Hippocampal formation (tissue), 2 donors: ENCODE measurements at regions not wholly inside any gene's neighbourhood (a gene's known extent, or its start where the extent isn't known, plus 50 kb on each side); places are given as distances from the start of the nearest gene placed in this dataset.

Experiments
- DNase-seq, 2 donors: peaks; one replicate each; lab custom pipeline; 2025; lab: John Stamatoyannopoulos, UW

DNA sequence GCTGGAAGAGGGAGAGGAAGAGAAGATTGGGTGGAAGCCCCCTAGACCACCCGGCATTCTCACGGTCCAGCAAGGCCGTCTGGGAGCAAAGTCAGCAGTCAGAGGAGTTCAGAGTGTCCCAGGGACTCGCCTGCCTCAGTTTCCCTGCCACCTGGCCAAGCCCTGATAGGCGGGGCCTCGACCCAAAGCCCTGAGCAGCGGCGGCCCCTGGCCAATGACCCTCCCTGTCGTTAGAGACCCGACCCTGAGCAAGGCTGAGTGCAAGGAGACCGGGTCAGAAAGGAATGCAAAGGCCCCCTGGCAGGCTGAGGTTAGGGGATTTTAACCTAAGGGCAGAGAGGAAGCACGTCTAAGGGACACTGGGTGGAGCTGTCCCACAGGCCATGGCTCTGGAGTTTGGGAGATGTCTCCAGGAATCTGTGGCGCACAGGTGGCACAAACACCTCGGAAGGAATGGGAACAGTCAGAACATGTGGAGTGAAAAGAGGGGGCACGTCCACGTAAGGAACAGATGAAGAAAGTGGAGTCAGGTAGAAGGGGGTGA lies 196.8 kb upstream of the PDE1C start:
- DNase-seq = no peak

DNA sequence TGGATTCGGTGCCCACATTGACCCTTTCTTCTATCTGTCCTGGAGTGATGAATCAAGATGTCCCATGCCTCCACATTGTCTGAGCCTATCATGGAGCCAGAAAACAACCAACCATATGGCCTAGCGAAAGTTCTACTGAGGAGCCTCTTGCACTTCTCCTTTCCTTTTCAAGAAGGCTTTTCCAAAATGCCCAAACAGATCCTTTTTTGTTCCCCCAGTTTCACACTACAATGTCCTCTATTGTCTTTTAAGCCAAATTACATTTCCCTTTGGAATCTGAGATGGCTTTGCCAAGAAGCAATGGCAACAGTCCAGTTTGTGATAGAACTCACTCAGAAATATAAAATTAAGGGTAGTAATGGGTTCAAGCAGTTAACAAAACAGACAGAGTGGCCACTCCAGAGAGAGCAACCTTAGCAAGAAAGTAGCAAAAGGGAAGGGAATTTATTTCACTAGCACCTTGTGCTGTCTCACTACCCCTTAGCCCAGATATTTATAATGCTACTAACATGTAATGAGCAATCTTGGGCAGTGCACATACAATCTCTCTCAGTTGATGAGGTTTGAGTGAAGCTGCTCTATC lies 194.6 kb upstream of the PDE1C start:
- no peak for DNase-seq

DNA sequence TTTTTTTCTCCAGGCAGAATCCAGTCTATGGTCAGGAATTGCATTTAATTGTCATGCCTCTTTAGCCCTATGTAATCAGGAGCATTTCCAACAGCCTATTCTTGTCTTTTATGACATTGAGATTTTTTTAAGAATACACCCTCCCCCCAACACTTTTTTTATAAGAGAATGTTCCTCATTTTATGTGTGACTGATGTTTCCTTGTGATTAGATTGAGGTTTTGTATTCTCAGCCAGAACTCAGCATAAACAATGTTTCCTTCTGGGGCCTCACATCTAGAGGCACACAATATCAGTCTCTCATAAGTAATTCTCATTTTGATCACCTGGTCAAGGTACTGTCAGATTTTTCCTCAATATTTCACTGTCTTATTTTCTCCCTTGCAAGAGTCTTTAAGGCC lies 193.4 kb upstream of the PDE1C start:
- DNase-seq = no peak

DNA sequence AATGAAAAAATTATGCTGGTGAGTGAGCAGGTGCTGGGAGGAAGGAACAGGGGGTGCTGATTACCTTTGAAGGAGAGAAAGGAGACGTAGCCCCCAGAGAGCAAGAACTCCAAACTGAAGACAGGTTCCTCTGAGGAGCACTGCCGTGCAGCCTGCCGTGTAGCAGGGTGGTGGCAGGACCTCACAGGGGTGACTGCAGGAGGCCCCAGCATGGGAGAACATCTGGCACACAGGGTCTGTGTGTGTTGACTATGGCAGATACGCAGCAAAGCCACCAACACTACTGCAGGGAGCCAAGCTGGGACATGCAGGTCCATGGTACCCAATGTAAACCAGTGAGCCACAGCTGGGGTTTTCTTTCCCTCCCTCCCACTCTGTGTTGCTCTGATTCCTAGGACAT lies 192.1 kb upstream of the PDE1C start:
- no peak for DNase-seq

DNA sequence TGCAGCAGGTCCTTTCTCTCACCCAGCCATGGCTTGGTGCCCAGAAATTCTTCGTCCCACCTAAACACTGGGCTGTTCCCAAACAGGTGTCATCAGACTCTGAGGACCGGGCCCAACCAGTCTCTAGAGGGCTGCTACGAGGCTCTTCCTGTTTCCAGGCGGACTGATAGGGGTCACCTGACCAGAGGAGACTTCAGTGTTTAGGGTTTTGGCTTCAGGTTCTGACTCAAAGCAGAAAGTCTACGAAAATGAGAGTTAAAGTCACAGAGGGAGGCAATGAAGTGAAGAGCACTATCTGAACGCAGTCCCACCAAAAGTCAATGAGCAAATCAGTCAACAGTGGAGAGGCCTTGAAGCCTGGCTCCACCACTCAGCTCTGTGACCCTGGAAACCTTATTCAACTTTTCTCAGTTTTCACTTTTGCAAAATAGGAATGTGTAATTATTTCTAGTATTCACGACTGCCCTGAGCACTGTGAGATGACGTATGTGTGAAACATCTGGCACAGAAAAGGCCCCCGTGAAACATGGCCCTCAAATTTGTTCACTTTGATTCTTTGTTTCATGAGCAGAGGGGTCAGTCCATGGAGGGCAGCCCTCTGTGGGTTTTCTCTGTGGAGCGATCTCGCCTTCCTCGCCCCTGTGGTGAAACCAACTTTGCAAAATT lies 189.9 kb upstream of the PDE1C start:
- no peak for DNase-seq

DNA sequence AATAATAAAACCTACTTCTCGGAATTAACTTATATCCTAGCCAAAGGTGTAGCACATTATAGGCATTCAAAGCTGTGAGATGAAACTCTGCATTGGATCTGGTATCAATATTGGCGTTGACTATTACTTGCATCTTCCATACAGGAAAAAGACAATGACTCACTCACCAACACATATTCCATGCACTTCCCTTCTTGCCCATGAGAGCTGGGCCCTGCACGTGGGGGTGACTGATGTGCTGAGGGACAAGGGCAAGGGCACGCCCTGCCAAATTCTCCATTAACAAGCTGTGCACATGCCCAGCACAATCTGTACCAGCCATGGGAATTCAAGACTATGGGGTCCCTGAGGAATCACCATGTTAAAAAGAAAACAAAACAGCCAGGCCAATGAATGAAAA lies 188.1 kb upstream of the PDE1C start:
- no peak for DNase-seq

DNA sequence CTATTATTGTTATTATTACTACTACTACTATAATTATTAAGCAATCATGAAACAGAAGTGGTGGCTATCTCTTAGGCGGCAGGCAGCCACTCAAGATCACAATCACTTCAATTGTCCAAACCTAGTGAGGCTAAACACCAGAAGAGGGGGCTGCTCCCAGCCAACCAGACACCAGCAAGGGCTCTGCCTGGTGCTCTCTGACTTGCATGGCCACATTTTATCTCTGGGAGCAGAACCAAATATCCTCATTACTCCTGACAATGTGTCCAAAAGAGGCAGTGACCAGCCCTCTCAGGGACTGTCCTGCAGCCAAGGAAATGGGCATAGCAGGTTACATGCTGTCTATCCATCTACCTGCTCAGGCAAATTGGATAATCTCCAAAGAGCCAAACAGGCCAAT lies 187.4 kb upstream of the PDE1C start:
- no peak for DNase-seq

DNA sequence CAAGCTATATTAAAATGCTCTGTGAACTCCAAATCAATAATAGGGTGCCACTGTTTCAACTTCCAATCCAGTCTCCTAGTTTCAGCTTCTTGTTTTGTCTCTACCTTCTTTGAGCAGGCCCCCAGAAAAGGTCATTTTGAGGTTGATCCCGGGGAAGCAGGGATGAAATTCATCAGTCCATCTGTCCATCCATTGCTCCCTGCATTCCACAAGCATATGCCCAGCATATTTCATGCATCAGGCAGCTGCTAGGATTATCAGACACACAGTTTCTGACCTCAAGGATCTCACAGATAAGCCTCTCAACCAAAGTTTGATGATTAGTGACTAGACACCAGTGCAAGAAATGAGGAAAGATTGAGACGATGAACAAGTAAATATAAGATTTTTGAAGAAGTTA lies 186.6 kb upstream of the PDE1C start:
- DNase-seq = no peak

DNA sequence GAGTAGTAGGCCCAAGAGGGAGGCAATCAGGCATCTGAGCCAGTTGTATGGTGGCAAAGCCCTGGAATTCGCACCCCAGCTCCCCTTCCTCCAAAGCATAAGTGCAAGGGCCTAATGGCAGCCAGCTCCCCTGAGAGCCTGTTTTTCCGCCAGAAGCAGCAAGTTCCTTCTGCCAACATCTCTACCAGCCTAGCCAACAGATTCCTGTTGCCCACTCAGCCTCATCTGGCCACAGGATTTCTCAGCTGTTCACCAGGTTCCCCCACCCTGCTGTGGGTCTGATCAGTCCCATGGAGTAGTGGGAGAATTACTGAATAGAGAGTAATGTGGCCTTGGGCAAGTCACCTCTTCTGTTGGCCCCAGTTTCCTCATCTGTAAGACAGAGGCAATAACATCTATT lies 186.2 kb upstream of the PDE1C start:
- DNase-seq = no peak

DNA sequence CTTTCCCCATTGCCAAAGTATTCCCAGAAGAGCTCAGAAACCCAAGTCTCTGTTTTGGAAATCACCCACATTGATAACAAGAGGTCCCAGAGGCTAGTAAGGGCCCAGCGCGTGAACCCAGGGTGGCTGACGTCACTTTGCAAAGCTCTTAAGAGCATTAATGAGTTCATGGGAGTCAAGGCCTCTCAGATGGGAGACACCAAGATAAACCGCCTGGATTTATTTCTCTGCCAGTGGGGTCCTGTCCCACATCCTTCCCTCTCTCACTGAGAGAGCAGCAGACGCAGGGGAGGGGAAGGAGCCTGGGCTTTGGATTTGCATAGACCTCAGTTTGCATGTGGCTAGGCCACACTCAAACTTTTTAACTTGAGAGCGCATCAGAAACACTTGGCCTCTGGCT lies 184.8 kb upstream of the PDE1C start:
- no peak for DNase-seq

DNA sequence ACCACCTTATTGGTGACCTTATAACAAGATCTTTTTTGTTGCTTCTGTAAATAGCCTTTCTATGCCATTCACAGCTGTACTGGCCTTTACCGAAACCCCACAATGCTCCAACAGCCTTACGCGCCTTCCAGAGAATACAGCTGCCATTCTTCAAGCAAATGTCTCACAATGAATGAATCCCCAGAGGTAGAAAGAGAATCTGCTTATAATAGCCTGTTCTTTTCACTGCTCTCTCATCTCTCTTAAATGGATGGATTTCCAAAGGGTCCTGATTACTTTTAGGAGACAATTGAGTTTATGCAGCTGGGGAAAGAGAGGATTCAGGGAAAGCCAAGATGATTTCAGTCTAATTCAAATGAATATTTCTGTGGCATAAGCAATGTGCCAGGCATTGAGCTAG lies 183.1 kb upstream of the PDE1C start:
- DNase-seq = no peak

DNA sequence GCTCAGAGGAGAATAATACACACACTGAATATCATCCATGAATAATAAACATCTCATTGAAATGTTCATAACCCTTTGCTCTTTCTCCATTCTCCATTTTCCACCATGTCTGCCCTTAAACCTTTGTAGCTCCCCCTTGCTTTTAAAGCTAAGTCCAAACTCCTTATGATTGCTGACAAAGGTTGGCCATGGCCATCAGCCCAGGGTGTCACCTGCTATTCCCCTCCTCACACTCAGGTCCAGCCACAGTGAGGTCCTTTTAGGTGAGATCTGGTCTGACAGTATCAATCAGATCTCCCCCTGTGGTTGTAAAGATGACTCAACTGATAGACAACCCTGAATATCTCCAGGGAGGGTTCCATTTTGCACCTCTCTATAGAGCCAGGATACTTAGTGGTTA lies 181.5 kb upstream of the PDE1C start:
- DNase-seq = no peak

DNA sequence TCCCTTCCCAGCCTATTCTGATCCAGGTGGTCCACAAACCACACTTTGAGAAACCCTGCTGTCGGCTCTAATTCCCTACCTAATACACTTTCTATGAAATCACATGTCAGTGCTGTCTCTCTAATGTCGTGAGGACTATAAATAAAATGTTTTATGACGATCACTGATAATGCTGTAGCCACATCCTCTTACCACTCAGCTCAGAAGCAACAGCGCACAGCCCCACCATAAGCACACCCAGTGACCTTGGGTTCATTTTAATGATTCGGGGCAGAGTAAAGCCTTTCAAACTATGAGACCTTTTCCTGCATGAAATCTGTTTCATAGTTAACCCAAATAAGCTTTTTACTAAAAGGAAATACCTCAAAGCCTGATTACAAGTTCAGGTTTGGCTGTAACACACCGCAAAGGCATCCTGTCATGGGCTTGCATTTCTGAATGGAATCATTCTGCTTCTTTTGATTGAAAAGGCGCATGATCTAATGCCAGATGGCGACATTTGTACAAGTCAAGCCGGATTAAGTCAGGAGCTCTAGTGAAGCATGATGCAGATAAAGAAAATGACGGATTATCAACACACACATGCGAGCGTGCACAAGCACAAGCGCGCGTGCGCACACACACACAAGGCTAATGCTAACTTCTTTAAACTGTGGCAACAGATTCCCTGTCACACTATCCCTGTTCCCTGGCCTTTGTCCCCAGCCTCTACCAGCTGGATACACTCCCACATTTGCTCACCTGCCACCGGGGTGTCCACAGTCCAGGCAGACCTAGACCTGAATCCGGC lies 180.5 kb upstream of the PDE1C start:
- no peak for DNase-seq

DNA sequence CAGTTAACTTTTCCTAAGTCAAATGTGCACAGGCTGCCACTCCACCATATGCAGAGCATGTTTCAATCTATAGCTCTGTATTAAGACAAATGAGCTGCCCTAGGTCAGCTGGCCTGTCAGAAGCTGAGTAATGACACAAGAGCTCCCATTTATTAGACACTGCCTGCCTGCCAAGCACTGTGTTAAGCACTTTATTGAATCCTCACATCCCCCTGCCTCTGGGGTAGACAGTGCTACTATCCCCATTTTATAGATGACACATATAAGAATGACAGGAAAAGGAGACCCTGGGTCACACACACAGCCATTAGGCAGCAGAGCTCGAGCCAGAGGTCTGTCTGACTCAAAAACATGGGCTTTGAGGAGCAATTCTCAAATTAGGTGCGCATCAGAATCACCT lies 179.8 kb upstream of the PDE1C start:
- DNase-seq = no peak

DNA sequence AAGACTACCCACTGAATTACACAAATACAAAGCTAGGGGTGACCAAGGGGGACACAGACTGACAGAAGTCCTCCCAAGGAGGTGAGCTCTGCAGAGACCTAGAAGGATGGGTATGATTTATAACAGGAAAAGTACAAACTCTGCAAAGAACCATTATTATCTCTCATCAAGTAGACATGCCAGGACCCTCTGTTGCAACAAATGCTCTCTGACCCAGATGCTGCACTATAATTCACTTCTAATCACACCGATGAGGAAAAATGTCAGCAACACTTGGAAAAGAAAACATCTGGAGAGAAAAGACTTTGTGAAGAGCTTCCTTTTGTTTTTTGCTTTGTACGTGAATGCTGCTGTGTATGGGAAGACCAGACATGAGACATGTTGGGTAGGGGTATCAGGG lies 178.3 kb upstream of the PDE1C start:
- DNase-seq = no peak

DNA sequence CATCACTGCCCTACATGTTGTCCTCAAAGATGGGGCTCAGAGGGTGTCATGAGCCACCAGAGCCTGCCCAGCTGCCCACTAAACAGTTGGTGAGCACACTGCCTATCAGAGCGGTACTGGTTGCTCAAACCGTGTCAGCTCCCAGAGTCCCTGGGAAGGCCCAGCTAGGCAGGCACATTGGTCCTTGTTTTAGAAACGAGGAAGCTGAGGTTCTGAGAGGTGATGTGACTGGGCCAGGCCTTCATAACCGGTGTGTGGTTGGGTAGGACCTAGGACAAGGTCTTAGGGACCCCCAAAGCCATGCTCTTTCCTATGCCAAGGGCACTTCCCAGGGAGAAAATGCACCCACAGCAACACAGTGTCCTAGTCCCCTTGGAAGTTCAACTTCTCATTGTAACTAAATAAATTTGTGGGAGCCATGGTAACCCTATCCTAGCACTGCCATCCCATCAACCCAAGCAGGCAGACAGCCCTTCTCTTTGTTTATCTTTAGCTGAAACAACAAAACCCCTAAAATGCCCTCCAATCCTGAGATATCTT lies 174.7 kb upstream of the PDE1C start:
- no peak for DNase-seq

DNA sequence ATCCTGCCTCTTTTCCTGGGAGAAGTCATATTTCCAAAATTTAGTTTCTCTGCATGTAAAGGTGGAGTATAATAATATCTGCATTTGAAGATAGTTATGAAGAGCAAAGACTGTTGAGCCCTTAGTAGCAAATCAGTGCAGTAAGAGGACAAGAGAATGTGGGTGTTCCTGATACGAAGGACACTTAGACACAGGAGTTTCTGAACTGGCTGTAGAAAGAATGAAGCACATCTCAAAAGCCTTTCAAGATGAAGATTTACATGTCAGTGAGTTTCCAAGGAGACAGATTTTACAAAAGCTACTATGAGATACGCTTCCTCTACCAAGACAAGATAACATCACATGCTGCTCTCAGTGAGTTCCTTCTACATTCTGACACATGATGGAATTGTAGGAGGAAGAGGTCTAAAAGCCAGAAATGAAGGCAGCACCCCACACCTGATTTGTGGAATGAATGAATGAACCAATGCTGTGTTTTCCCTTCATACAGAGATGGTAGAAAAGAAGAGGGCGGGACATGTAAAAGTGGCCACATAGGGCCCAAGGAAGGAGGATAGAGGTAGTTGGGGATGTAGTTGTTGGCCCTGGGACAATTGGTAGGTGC lies 173.6 kb upstream of the PDE1C start:
- no peak for DNase-seq

DNA sequence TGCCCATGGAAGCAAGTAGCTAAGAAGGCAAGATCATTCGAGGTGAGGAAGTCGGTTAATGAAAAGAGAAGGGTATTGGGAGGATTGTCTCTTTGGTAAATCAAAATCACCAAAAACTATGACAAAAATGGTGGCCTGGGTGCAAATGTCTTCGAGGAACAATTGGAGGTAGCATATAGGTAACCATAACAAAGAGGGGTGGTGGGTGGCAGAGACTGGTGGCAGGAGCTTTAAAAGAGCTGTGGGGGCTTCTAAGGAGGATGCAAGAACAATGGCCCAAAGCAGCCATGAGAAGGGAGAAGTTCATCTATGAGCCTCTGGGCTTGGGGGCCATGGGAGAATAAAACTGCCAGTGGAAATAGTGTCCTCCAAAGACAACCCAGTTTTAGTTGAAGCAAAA lies 172.2 kb upstream of the PDE1C start:
- no peak for DNase-seq

DNA sequence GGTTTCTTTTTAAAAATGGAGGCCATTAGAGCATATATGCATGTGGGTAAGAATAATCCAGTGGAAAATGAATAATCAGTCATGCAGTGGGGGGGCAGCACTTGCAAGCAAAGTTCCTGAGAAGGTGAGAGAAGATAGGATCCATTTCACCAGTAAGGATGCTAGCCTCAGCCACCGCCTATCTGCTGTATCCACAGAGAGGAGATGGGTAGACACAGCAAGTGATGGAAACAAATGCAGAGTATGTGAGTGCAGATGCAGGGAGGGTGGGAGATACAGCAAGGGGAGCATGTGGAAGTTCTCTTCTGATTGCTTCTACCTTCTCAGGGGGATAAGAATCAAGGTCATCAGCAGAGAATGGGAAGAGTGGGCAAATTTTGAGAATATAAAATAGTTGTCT lies 171.4 kb upstream of the PDE1C start:
- DNase-seq = no peak

DNA sequence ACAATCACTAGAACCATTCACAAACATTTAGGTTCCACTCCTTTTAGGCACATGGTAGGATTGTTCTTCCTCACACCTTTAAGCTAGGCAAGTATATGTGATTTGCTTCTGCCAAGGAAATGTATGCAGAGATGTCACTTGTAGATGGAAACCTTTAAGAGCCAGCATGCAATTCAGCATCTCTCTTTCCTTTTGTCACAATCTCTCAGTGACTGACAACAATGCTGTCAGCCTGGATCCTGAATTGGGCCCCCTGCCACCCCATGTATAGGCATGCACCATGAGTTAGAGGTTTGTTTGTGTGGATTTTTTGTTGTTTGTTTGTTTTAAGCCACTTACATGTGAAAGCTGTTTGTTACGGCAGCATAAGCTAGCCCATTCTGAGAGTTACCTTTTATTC lies 169.6 kb upstream of the PDE1C start:
- DNase-seq = no peak

DNA sequence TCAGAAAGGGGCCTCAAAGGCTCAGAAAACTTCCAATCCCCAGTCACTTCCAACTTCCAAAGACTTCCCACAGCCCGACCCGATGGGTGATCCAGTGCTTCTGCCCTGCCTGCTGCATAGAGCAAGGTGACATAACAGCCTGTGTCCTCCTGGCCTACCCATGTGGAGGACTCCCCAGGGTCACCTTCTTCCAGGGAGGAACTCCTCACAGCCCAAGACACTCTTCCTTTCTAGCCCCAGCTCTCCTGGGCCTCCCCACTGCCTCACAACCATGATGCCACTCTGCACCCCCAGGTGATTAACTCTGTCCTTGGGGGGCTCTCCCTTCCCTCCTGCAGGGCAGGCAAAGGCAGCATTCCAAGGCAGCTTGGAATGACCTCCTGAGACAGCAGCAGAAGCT lies 158.4 kb upstream of the PDE1C start:
- DNase-seq = no peak

DNA sequence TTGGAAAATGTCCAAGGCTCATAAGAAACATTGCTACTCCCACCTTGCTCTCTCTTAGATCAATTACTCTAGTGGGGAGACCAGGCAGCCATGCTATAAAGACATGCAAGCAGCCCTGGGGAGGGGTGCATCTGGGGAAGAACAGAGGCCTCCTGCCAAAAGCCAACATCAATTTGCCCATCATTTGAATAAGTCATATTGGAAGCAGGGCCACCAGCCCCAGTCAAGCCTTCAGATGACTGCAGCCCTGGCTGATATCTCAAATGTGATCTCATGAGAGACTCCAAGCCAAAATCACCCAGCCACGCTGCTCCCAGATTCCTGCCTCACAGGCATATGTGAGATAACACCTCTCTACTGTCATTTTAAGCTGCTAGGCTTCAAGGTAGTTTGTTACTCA lies 157.5 kb upstream of the PDE1C start:
- DNase-seq = no peak

DNA sequence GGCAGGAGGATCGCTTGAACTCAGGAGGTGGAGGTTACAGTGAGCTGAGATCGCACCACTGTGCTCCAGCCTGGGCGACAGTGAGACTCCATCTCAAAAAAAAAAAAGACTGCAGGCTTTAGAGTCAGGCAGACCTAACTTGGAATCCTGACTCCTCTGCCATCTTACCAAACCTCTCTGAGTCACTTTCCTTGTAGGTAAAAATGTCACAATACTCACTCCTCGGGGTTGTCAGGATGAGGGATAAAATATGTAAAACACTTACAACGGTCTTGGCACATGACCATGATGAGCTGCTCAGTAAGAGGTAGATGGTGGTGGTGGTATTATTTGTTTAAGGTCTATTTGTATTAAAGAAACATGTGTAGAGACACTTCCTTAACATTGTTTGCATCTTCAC lies 154.1 kb upstream of the PDE1C start:
- DNase-seq = no peak
